NT2/D1 (cell line): ENCODE measurements at regions not wholly inside any gene's neighbourhood (a gene's known extent, or its start where the extent isn't known, plus 50 kb on each side); places are given as distances from the start of the nearest gene placed in this dataset.
A peak's percentile ranks its signal among the peaks of the same experiment; 100 is the strongest.

Experiments used
- DNase-seq: peaks from one replicate; pipeline ENCODE4 v3.0.0-alpha.2; 2011; ENCODE audit warnings: low read depth, low spot score
- H3K27me3 ChIP-seq: 2 replicates; pipeline ENCODE4 v1.6.0; 2011; ENCODE audit warnings: mild to moderate bottlenecking; ENCODE audit not compliant: insufficient read length, insufficient read depth
- H3K36me3 ChIP-seq: 2 replicates; pipeline ENCODE4 v1.6.1; 2011; ENCODE audit warnings: mild to moderate bottlenecking, low read length, mixed read lengths; ENCODE audit not compliant: insufficient read depth, insufficient read length
- H3K4me1 ChIP-seq: 2 replicates; pipeline ENCODE4 v1.5.1; 2011; ENCODE audit not compliant: insufficient read depth, insufficient read length
- H3K4me3 ChIP-seq: 2 replicates; pipeline ENCODE4 v1.5.1; 2011; ENCODE audit warnings: low read depth; ENCODE audit not compliant: insufficient read length
- H3K9ac ChIP-seq: 2 replicates; pipeline ENCODE4 v1.6.0; 2011; ENCODE audit warnings: low read depth; ENCODE audit not compliant: insufficient read length
- H3K9me3 ChIP-seq: 2 replicates; pipeline ENCODE4 v1.5.1; 2011; ENCODE audit warnings: mild to moderate bottlenecking, low read length; ENCODE audit not compliant: insufficient read depth
- SUZ12 ChIP-seq: IDR thresholded peaks from 2 replicates; pipeline ENCODE4 v1.6.1; 2011; ENCODE audit not compliant: insufficient read length, insufficient read depth; ENCODE audit errors: extremely low read depth
- YY1 ChIP-seq: IDR thresholded peaks from 2 replicates; pipeline ENCODE4 v1.6.1; 2011; ENCODE audit not compliant: insufficient read length, insufficient read depth
- ZNF274 ChIP-seq: IDR thresholded peaks from 2 replicates; pipeline ENCODE4 v1.6.1; 2011; ENCODE audit warnings: mild to moderate bottlenecking, low read depth, low read length

DNA sequence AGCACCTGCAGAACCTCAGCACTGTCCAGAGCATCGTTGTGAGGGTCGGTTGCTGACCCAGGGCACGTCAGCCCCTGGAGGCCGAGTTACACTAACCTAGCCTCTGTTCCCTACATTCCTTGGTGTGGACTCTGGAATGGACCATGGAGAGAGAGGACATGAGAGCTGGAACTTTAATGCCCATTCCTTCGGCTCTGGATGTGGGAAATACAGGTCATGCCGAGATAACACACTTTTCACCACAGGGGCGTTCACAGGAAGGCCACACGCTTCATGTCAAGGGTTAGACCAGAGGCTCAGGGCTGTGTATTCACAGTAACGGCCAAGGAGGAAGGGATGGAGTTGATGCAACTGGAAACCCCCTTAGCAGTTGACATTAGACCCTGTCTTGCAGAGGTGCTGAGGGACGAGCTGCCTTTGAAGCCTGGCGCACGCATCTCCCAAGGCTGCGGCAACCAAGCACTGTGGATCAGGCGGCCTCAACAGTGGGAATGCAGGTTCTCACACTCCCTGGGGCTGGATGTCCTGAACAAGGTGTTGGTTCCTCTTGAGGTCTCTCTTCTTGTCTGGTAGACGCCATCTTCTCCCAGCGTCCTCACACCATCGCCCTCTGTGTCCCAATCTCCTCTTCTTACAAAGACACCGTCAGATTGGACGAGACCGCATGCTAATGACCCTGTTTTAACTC, 245.2 kb downstream of the KLF6 start:
- Histone ChIP-seq H3K9ac (no peak overlapping the region), H3K4me1 (no peaks in the 10 kb centered on the region), H3K4me3 (no peak overlapping the region), H3K36me3 (no peaks in the 10 kb centered on the region), H3K9me3 (no peaks in the 10 kb centered on the region), H3K27me3 (no peaks in the 10 kb centered on the region)
- no peak for DNase-seq
- TF ChIP-seq YY1, result no peak
- no peak for TF ChIP-seq SUZ12
- TF ChIP-seq ZNF274, result no peak

DNA sequence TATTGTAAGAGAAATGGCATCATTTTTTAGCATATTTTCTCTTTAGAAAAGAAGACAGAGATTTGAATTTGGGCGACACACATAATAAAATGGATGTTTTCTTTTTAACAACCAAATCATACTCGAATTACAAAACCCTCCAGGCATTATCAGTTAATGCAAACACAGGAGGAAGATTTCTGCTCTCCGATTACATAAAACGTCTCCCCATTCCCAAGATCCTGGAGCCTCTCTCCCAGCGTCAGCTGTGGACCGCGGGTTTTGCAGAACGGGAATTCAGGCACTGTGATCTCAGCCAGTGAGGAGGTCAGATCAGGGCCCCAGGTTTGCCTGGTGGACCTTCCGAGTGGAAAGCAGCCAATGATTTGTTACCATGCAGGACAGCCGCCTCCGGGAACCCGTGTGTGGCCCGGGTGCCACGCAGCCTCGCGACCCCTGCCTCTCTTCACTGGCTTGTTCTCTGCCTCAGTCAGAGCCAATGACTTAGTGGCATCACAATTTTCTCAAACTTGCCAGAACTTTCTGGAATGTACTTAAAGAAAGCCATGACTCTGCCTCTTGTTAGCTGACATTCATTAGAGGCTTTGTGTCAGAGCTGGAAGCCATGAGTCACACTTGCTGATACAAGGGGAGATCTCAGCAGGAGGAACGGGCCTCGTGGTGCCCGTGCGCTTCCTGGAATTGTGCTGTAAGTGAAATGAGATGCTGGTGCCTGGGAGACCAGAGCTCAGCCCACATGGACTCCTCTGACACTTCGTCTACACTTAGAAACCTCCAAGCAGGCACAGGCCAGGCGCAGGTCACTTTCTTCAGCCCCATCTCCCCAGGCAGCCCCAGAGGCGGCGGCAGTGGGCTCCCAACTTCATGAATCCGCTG, 246.1 kb downstream of the KLF6 start:
- DNase-seq, result peak; percentile 28
- Histone ChIP-seq H3K4me3 (no peak overlapping the region), H3K27me3 (no peaks in the 10 kb centered on the region), H3K9me3 (no peaks in the 10 kb centered on the region), H3K36me3 (no peaks in the 10 kb centered on the region), H3K9ac (no peak overlapping the region), H3K4me1 (no peaks in the 10 kb centered on the region)
- TF ChIP-seq YY1 (no peak), ZNF274 (no peak), SUZ12 (no peak)

GRCh38 chr10:3538291-3538655, 246.7 kb downstream of the KLF6 start:
- H3K36me3 ChIP-seq, result no peaks in the 10 kb centered on the region
- H3K4me1 ChIP-seq, result no peaks in the 10 kb centered on the region
- no peak for DNase-seq
- no peaks in the 10 kb centered on the region for H3K27me3 ChIP-seq
- no peaks in the 10 kb centered on the region for H3K9me3 ChIP-seq
- TF ChIP-seq YY1, result no peak
- no peak for TF ChIP-seq ZNF274
- TF ChIP-seq SUZ12, result no peak
- H3K4me3 ChIP-seq, result no peak overlapping the region
- H3K9ac ChIP-seq, result no peak overlapping the region

DNA sequence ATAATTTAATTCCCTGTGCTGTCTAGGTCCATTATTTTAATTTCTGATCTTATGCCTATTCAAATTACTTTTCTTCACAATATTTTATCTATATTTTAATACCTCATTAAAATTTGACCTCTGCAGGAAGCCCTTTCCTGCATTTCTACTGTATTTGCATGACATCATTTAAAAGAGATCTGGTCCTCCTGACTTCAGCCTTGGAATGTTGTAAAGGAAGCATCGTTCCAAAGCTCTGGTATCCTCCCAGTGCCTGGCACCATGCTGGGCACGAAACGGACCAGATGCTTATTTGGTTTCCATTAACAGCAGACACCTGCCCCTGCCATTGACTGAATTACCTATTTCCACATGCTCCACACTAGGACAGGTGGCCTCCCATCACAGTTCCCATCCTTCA, 247.5 kb downstream of the KLF6 start:
- no peaks in the 10 kb centered on the region for H3K27me3 ChIP-seq
- DNase-seq, result no peak
- no peak overlapping the region for H3K9ac ChIP-seq
- H3K4me1 ChIP-seq, result no peaks in the 10 kb centered on the region
- no peak overlapping the region for H3K4me3 ChIP-seq
- TF ChIP-seq YY1 (no peak), ZNF274 (no peak), SUZ12 (no peak)
- no peaks in the 10 kb centered on the region for H3K9me3 ChIP-seq
- H3K36me3 ChIP-seq, result no peaks in the 10 kb centered on the region

- Histone ChIP-seq H3K36me3 (no peaks in the 10 kb centered on the region), H3K27me3 (no peaks in the 10 kb centered on the region), H3K4me3 (no peak overlapping the region), H3K4me1 (no peaks in the 10 kb centered on the region), H3K9ac (no peak overlapping the region), H3K9me3 (no peaks in the 10 kb centered on the region)
- TF ChIP-seq SUZ12 (no peak), YY1 (no peak), ZNF274 (no peak)
- DNase-seq, result no peak
Measured at GRCh38 chr10:3535001-3535400, 250.0 kb downstream of the KLF6 start.

DNA sequence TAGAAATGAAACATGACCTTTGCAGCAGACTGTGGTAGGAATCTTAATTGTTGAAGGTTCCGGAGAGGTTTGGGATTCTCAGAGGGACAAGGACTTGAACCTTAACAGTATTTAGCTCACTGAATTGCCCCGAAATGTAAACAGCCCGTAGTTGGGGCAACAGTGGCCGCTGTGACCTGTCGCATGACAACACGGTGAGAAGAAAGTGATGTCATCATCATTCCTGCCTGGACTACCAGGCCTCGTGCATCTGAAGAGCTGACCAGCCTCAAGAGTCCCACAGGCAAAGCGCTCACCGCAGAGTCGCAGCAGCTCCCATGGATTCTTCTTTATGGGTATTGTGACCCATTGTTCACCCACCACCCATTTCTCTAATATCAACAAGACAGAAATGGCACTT, 250.6 kb downstream of the KLF6 start:
- Histone ChIP-seq H3K36me3 (no peaks in the 10 kb centered on the region), H3K4me1 (no peaks in the 10 kb centered on the region), H3K27me3 (no peaks in the 10 kb centered on the region), H3K9me3 (no peaks in the 10 kb centered on the region), H3K9ac (no peak overlapping the region), H3K4me3 (no peak overlapping the region)
- DNase-seq, result no peak
- no peak for TF ChIP-seq SUZ12
- no peak for TF ChIP-seq YY1
- no peak for TF ChIP-seq ZNF274

- DNase-seq, result no peak
- Histone ChIP-seq H3K4me3 (no peak overlapping the region), H3K4me1 (no peaks in the 10 kb centered on the region), H3K36me3 (no peaks in the 10 kb centered on the region), H3K9me3 (no peaks in the 10 kb centered on the region), H3K27me3 (no peaks in the 10 kb centered on the region), H3K9ac (no peak overlapping the region)
- no peak for TF ChIP-seq SUZ12
- TF ChIP-seq ZNF274, result no peak
- no peak for TF ChIP-seq YY1
Measured at GRCh38 chr10:3533296-3533695, 251.7 kb downstream of the KLF6 start.

DNA sequence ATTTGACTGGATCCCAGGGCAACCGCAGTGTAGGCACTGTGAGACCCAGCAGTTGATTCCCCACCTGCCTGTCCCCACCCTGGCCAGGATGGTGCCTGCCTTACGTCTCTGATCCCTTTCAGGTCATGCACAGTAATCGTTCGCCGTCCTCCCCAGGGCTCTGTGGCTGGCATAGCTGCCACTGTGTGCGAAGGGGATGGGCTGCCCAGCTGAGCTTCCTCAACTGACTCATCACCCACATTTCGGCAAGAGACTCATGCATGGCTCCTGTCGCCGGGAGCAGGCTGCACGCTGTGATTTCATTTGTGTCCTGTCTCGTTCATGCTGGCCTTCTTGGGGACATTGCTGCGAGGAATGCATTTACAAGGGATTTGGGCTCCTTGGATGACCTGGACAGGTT, 252.4 kb downstream of the KLF6 start:
- Histone ChIP-seq H3K4me1 (no peaks in the 10 kb centered on the region), H3K9ac (no peak overlapping the region), H3K36me3 (no peaks in the 10 kb centered on the region), H3K9me3 (no peaks in the 10 kb centered on the region), H3K4me3 (no peak overlapping the region), H3K27me3 (no peaks in the 10 kb centered on the region)
- no peak for TF ChIP-seq SUZ12
- TF ChIP-seq ZNF274, result no peak
- TF ChIP-seq YY1, result no peak
- no peak for DNase-seq
